Liver (tissue), 8 donors: ENCODE measurements at regions not wholly inside any gene's neighbourhood (a gene's known extent, or its start where the extent isn't known, plus 50 kb on each side); places are given as distances from the start of the nearest gene placed in this dataset.

ENCODE experiments used
- DNase-seq: peaks from one replicate; pipeline ENCODE4 v3.0.0-alpha.2; 2017; ENCODE audit warnings: low spot score
- H3K27ac ChIP-seq, 2 donors: one replicate each; pipeline ENCODE4 v1.7.0; 2013; ENCODE audit warnings: inconsistent platforms in 2 of 2, low read length in 2 of 2, control low read depth in 1 of 2, low read depth in 1 of 2, mild to moderate bottlenecking in 1 of 2
- H3K27me3 ChIP-seq, 4 donors: one replicate each; pipeline versions ENCODE4 v1.6.1 to v1.7.0; 2013; ENCODE audit warnings: low read length in 3 of 4, inconsistent platforms in 1 of 4, mild to moderate bottlenecking in 1 of 4, moderate library complexity in 1 of 4; ENCODE audit not compliant: control insufficient read depth in 4 of 4, insufficient read depth in 4 of 4
- H3K36me3 ChIP-seq, 4 donors: one replicate each; pipeline versions ENCODE4 v1.6.1 to v1.7.0; 2013; ENCODE audit warnings: low read length in 3 of 4, mild to moderate bottlenecking in 3 of 4, low read depth in 1 of 4, moderate library complexity in 1 of 4; ENCODE audit not compliant: control insufficient read depth in 4 of 4, insufficient read depth in 3 of 4
- H3K4me1 ChIP-seq, 4 donors: one replicate each; pipeline versions ENCODE4 v1.6.1 to v1.7.0; 2013; ENCODE audit warnings: low read length in 3 of 4, mild to moderate bottlenecking in 3 of 4, moderate library complexity in 1 of 4; ENCODE audit not compliant: control insufficient read depth in 4 of 4, insufficient read depth in 4 of 4
- H3K4me3 ChIP-seq, 3 donors: one replicate each; pipeline versions ENCODE4 v1.6.1 to v1.7.0; 2013; ENCODE audit warnings: low read length in 3 of 3, control low read depth in 1 of 3, low read depth in 1 of 3, mild to moderate bottlenecking in 1 of 3
- H3K9ac ChIP-seq, 2 donors: one replicate each; pipeline ENCODE4 v1.7.0; 2013; ENCODE audit warnings: low read length in 2 of 2, mild to moderate bottlenecking in 2 of 2, moderate library complexity in 2 of 2, control low read depth in 1 of 2, low read depth in 1 of 2
- H3K9me3 ChIP-seq, 4 donors: one replicate each; pipeline versions ENCODE4 v1.6.1 to v1.7.0; 2013; ENCODE audit warnings: low read length in 3 of 4; ENCODE audit not compliant: control insufficient read depth in 4 of 4
- ATF3 ChIP-seq: IDR thresholded peaks from 2 replicates; pipeline ENCODE4 v1.6.1; 2016; ENCODE audit warnings: antibody characterized with exemption
- CTCF ChIP-seq: fragments of 150-350 bp; IDR thresholded peaks from 2 replicates; pipeline ENCODE4 v1.5.1; 2017; ENCODE audit warnings: improper control_type of control experiment, low read depth, low read length; ENCODE audit not compliant: missing input control
- EGR1 ChIP-seq, 2 donors: IDR thresholded peaks; 2 replicates each; pipeline ENCODE4 v1.6.1; 2016 to 2018; ENCODE audit warnings: antibody characterized with exemption in 2 of 2, low read depth in 2 of 2
- FOXA1 ChIP-seq: IDR thresholded peaks from 2 replicates; pipeline ENCODE4 v1.6.1; 2016; ENCODE audit warnings: antibody characterized with exemption
- FOXA2 ChIP-seq: IDR thresholded peaks from 2 replicates; pipeline ENCODE4 v1.6.1; 2016; ENCODE audit warnings: antibody characterized with exemption
- GABPA ChIP-seq, 2 donors: IDR thresholded peaks in 1 of 2; conservative IDR thresholded peaks in 1 of 2; 2 replicates each; pipeline ENCODE4 v1.6.1; 2016; ENCODE audit warnings: antibody characterized with exemption in 2 of 2, mild to moderate bottlenecking in 1 of 2, moderate library complexity in 1 of 2
- HNF4G ChIP-seq: IDR thresholded peaks from 2 replicates; pipeline ENCODE4 v1.6.1; 2016; ENCODE audit warnings: antibody characterized with exemption
- JUND ChIP-seq, 2 donors: IDR thresholded peaks; 2 replicates each; pipeline ENCODE4 v1.6.1; 2016; ENCODE audit warnings: antibody characterized with exemption in 2 of 2
- MAX ChIP-seq: IDR thresholded peaks from 2 replicates; pipeline ENCODE4 v1.6.1; 2016; ENCODE audit warnings: antibody characterized with exemption
- NR2F2 ChIP-seq: IDR thresholded peaks from 2 replicates; pipeline ENCODE4 v1.6.1; 2016; ENCODE audit warnings: antibody characterized with exemption
- RAD21 ChIP-seq, 2 donors: IDR thresholded peaks; 2 replicates each; pipeline ENCODE4 v1.6.1; 2016; ENCODE audit warnings: antibody characterized with exemption in 2 of 2, mild to moderate bottlenecking in 2 of 2
- REST ChIP-seq: IDR thresholded peaks from 2 replicates; pipeline ENCODE4 v1.6.1; 2016; ENCODE audit warnings: antibody characterized with exemption, mild to moderate bottlenecking
- RXRA ChIP-seq, 2 donors: IDR thresholded peaks; 2 replicates each; pipeline ENCODE4 v1.6.1; 2017 to 2018; ENCODE audit warnings: antibody characterized with exemption in 2 of 2, mild to moderate bottlenecking in 1 of 2
- SP1 ChIP-seq: IDR thresholded peaks from 2 replicates; pipeline ENCODE4 v1.6.1; 2018; ENCODE audit warnings: antibody characterized with exemption, mild to moderate bottlenecking
- TAF1 ChIP-seq: conservative IDR thresholded peaks from 2 replicates; pipeline ENCODE4 v1.6.1; 2016; ENCODE audit warnings: antibody characterized with exemption, mild to moderate bottlenecking
- YY1 ChIP-seq: IDR thresholded peaks from 2 replicates; pipeline ENCODE4 v1.6.1; 2016; ENCODE audit warnings: antibody characterized with exemption, mild to moderate bottlenecking
- WGBS: extraction: QIAGEN DNeasy Blood & Tissue Kit; methylation state at CpG from one replicate; pipeline ENCODE4 v1.1.7; 2013; 5-methylcytosine and 5-hydroxymethylcytosine counted together
- donor health status: healthy.
- donor health status: healthy.
- donor health status: healthy.
- donor health status: healthy.
- donor health status: healthy.

GRCh38 chr15:59797756-59798604, 108.9 kb upstream of the BNIP2 start:
- H3K4me3 ChIP-seq, result no peak overlapping the region
- no peak for DNase-seq
- no peaks in the 10 kb centered on the region for H3K36me3 ChIP-seq
- no peak overlapping the region for H3K27ac ChIP-seq
- 85% methylated on average over 3 of the region's 3 CpGs for WGBS
- TF ChIP-seq JUND (IDR thresholded peaks at IDR 0.05), result no peak
- no peaks in the 10 kb centered on the region for H3K9me3 ChIP-seq
- peaks cover 0 to 3% (median 0%) of the 10 kb centered on the region in 4 donors for H3K27me3 ChIP-seq
- no peak overlapping the region for H3K9ac ChIP-seq
- no peaks in the 10 kb centered on the region for H3K4me1 ChIP-seq

GRCh38 chr15:59794229-59794886, 105.2 kb upstream of the BNIP2 start:
- no peaks in the 10 kb centered on the region for H3K36me3 ChIP-seq
- no peaks in the 10 kb centered on the region for H3K9me3 ChIP-seq
- no peak for DNase-seq
- H3K27me3 ChIP-seq, result peaks cover 0 to 3% (median 0%) of the 10 kb centered on the region in 4 donors
- H3K9ac ChIP-seq, result no peak overlapping the region
- no peaks in the 10 kb centered on the region for H3K4me1 ChIP-seq
- WGBS, result 47% methylated on average over 7 of the region's 7 CpGs
- H3K4me3 ChIP-seq, result no peak overlapping the region
- TF ChIP-seq GABPA (IDR thresholded peaks at IDR 0.05 in 1 of 2, conservative IDR thresholded peaks at IDR 0.05 in 1 of 2) (no peak), REST (no peak), EGR1 (IDR thresholded peaks at IDR 0.05; ENCODE audit: low read depth in 2 of 2) (no peak), HNF4G (no peak), YY1 (no peak), TAF1 (no peak), FOXA2 (no peak), CTCF (no peak), SP1 (no peak), ATF3 (no peak), MAX (no peak), JUND (IDR thresholded peaks at IDR 0.05) (no peak), RAD21 (IDR thresholded peaks at IDR 0.05) (no peak), FOXA1 (no peak), RXRA (IDR thresholded peaks at IDR 0.05) (no peak), NR2F2 (no peak)
- H3K27ac ChIP-seq, result no peak overlapping the region
